ENCODE measurements at regions not wholly inside any gene's neighbourhood (a gene's known extent, or its start where the extent isn't known, plus 50 kb on each side); places are given as distances from the start of the nearest gene placed in this dataset.

- no peak for DNase-seq
- H3K27ac Mint-ChIP-seq (ENCODE audit: unreplicated experiment), result no peak overlapping the region
- H3K4me1 Mint-ChIP-seq (ENCODE audit: low read depth, unreplicated experiment), result no peaks in the 10 kb centered on the region
- H3K36me3 Mint-ChIP-seq (ENCODE audit: unreplicated experiment), result no peaks in the 10 kb centered on the region
- H3K4me3 Mint-ChIP-seq (ENCODE audit: unreplicated experiment), result no peak overlapping the region
- H3K27me3 Mint-ChIP-seq (ENCODE audit: unreplicated experiment), result peaks cover 2% of the 10 kb centered on the region
- H3K9me3 Mint-ChIP-seq (ENCODE audit: unreplicated experiment), result peaks cover 1% of the 10 kb centered on the region
- no peak for TF ChIP-seq CTCF (IDR thresholded peaks at IDR 0.05; ENCODE audit: partially characterized antibody, unreplicated experiment)
Measured at GRCh38 chr4:155494037-155494718, 117.4 kb upstream of the MAP9 start.

- no peaks in the 10 kb centered on the region for H3K36me3 Mint-ChIP-seq (ENCODE audit: unreplicated experiment)
- peaks cover 2% of the 10 kb centered on the region for H3K27me3 Mint-ChIP-seq (ENCODE audit: unreplicated experiment)
- no peak for TF ChIP-seq CTCF (IDR thresholded peaks at IDR 0.05; ENCODE audit: partially characterized antibody, unreplicated experiment)
- no peak for DNase-seq
- peaks cover 1% of the 10 kb centered on the region for H3K9me3 Mint-ChIP-seq (ENCODE audit: unreplicated experiment)
- H3K27ac Mint-ChIP-seq (ENCODE audit: unreplicated experiment), result no peak overlapping the region
- H3K4me1 Mint-ChIP-seq (ENCODE audit: low read depth, unreplicated experiment), result no peaks in the 10 kb centered on the region
- no peak overlapping the region for H3K4me3 Mint-ChIP-seq (ENCODE audit: unreplicated experiment)
Measured at GRCh38 chr4:155491336-155492120, 114.8 kb upstream of the MAP9 start.

GRCh38 chr4:155489271-155489670 lies 112.5 kb upstream of the MAP9 start:
- H3K9me3 Mint-ChIP-seq (ENCODE audit: unreplicated experiment), result no peaks in the 10 kb centered on the region
- H3K4me3 Mint-ChIP-seq (ENCODE audit: unreplicated experiment), result no peak overlapping the region

GRCh38 chr4:155488691-155489090 lies 111.9 kb upstream of the MAP9 start:
- Mint-ChIP-seq H3K27ac (ENCODE audit: unreplicated experiment) (no peak overlapping the region), H3K4me1 (ENCODE audit: low read depth, unreplicated experiment) (no peaks in the 10 kb centered on the region), H3K27me3 (ENCODE audit: unreplicated experiment) (no peaks in the 10 kb centered on the region), H3K36me3 (ENCODE audit: unreplicated experiment) (no peaks in the 10 kb centered on the region), H3K9me3 (ENCODE audit: unreplicated experiment) (no peaks in the 10 kb centered on the region), H3K4me3 (ENCODE audit: unreplicated experiment) (no peak overlapping the region)
- TF ChIP-seq CTCF (IDR thresholded peaks at IDR 0.05; ENCODE audit: partially characterized antibody, unreplicated experiment), result no peak
- DNase-seq, result no peak

More at GRCh38 chr4:155489271-155489670, 112.5 kb upstream of the MAP9 start:
- no peak for TF ChIP-seq CTCF (IDR thresholded peaks at IDR 0.05; ENCODE audit: partially characterized antibody, unreplicated experiment)
- H3K27me3 Mint-ChIP-seq (ENCODE audit: unreplicated experiment), result no peaks in the 10 kb centered on the region
- H3K27ac Mint-ChIP-seq (ENCODE audit: unreplicated experiment), result no peak overlapping the region
- H3K4me1 Mint-ChIP-seq (ENCODE audit: low read depth, unreplicated experiment), result no peaks in the 10 kb centered on the region
- no peaks in the 10 kb centered on the region for H3K36me3 Mint-ChIP-seq (ENCODE audit: unreplicated experiment)
- no peak for DNase-seq

- Mint-ChIP-seq H3K27ac (ENCODE audit: unreplicated experiment) (no peak overlapping the region), H3K27me3 (ENCODE audit: unreplicated experiment) (no peaks in the 10 kb centered on the region), H3K9me3 (ENCODE audit: unreplicated experiment) (no peaks in the 10 kb centered on the region), H3K36me3 (ENCODE audit: unreplicated experiment) (no peaks in the 10 kb centered on the region), H3K4me1 (ENCODE audit: low read depth, unreplicated experiment) (no peaks in the 10 kb centered on the region), H3K4me3 (ENCODE audit: unreplicated experiment) (no peak overlapping the region)
- no peak for DNase-seq
- no peak for TF ChIP-seq CTCF (IDR thresholded peaks at IDR 0.05; ENCODE audit: partially characterized antibody, unreplicated experiment)
Measured at GRCh38 chr4:155487210-155487609, 110.4 kb upstream of the MAP9 start.

Data from glutamatergic neuron (in vitro differentiated cells).